HG03175 (cell line): ENCODE measurements at regions not wholly inside any gene's neighbourhood (a gene's known extent, or its start where the extent isn't known, plus 50 kb on each side); places are given as distances from the start of the nearest gene placed in this dataset.

Experiments used
- ATAC-seq: cut with Tn5 transposase; IDR thresholded peaks from one replicate; pipeline ENCODE4 v1.9.1; 2021; ENCODE audit warnings: mild to moderate bottlenecking, moderate library complexity; ENCODE audit not compliant: unreplicated experiment

GRCh38 chr1:182297335-182297734, 94.3 kb downstream of the GLUL start:
- ATAC-seq = no peak

GRCh38 chr1:182295697-182296096, 95.9 kb downstream of the GLUL start:
- no peak for ATAC-seq

- ATAC-seq = no peak
Observed at GRCh38 chr1:182293119-182293589, 98.4 kb downstream of the GLUL start.

- no peak for ATAC-seq
Observed at GRCh38 chr1:182292193-182292741, 99.3 kb downstream of the GLUL start.

GRCh38 chr1:182291584-182292192, 99.9 kb downstream of the GLUL start:
- ATAC-seq = no peak

- ATAC-seq = no peak
Observed at GRCh38 chr1:182288749-182289604, 102.6 kb downstream of the GLUL start.

GRCh38 chr1:182286761-182287160, 104.8 kb downstream of the GLUL start:
- no peak for ATAC-seq

- no peak for ATAC-seq
Observed at GRCh38 chr1:182283746-182284544, 107.6 kb downstream of the GLUL start.

GRCh38 chr1:182281541-182281940, 110.0 kb downstream of the GLUL start:
- no peak for ATAC-seq

- no peak for ATAC-seq
Observed at GRCh38 chr1:182280504-182280900, 111.1 kb downstream of the GLUL start.

GRCh38 chr1:182279724-182280503, 111.7 kb downstream of the GLUL start:
- ATAC-seq = no peak

- no peak for ATAC-seq
Observed at GRCh38 chr1:182279302-182279701, 112.3 kb downstream of the GLUL start.

- no peak for ATAC-seq
Observed at GRCh38 chr1:182278144-182279054, 113.2 kb downstream of the GLUL start.

GRCh38 chr1:182275271-182275670, 116.3 kb downstream of the GLUL start:
- ATAC-seq = no peak

GRCh38 chr1:182274618-182275017, 117.0 kb downstream of the GLUL start:
- ATAC-seq = no peak

- ATAC-seq = no peak
Observed at GRCh38 chr1:182270731-182271130, 120.9 kb downstream of the GLUL start.

GRCh38 chr1:182269097-182269496, 122.5 kb downstream of the GLUL start:
- ATAC-seq = no peak

GRCh38 chr1:182268669-182269068, 122.9 kb downstream of the GLUL start:
- no peak for ATAC-seq

- no peak for ATAC-seq
Observed at GRCh38 chr1:182264185-182264584, 127.4 kb downstream of the GLUL start.
